GM23248 (cell line): ENCODE measurements at regions not wholly inside any gene's neighbourhood (a gene's known extent, or its start where the extent isn't known, plus 50 kb on each side); places are given as distances from the start of the nearest gene placed in this dataset.

ENCODE experiments used
- EZH2 ChIP-seq: fragments of 200-600 bp; sonication (generic); IDR thresholded peaks from 2 replicates; pipeline ENCODE4 v1.6.1; 2018; ENCODE audit warnings: antibody characterized with exemption, mild to moderate bottlenecking; ENCODE audit not compliant: insufficient read depth, poor library complexity, severe bottlenecking
- EZH2phosphoT487 ChIP-seq: fragments of 200-600 bp; sonication (generic); IDR thresholded peaks from 2 replicates; pipeline ENCODE4 v1.6.1; 2018; ENCODE audit warnings: antibody characterized with exemption, moderate library complexity, mild to moderate bottlenecking, low read depth; ENCODE audit not compliant: insufficient read depth

- TF ChIP-seq EZH2 (no peak), EZH2phosphoT487 (no peak)
Observed at GRCh38 chr10:89900554-89900953, 199.2 kb downstream of the KIF20B start.
